LNCAP (cell line): ENCODE measurements at regions not wholly inside any gene's neighbourhood (a gene's known extent, or its start where the extent isn't known, plus 50 kb on each side); places are given as distances from the start of the nearest gene placed in this dataset.

Experiments
- TF ChIP-seq, protein P1 (sequence below): fragments of 450-650 bp; IDR thresholded peaks from 2 replicates; pipeline ENCODE4 v1.5.1; 2017; ENCODE audit warnings: mild to moderate bottlenecking

DNA sequence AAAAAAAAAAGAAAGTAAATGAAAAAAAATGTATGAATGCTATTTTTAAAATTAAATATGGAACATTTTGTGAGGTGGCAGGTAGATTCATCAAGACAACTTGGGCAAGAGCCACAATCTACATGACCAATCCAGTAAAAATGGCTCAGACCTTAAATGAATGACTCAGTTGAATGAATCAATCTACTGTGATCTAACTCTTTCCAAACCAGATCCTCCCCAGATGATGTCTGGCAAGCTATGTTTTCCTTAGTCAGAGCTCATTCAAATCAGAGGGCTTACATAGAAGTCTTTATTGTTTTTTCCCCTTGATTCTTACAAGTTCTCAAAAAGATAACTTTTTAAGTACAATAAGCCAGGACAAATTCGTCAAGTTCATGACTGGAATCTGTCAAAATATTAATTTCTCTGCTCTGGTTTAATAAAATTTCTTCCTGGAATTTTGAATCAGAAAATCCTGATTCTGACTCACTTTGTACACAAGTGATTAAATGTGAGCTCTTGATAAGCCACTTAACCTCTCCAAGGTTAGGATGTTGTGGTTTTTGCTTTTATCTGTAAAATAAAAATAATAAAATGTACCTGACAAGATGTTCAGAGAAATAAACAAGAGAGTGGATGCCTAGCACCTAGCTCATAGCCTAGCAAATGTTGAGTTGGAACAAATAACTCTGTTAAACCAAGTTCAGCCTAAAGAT lies 105.6 kb upstream of the SMIM31 start:
- TF ChIP-seq, protein P1, sequence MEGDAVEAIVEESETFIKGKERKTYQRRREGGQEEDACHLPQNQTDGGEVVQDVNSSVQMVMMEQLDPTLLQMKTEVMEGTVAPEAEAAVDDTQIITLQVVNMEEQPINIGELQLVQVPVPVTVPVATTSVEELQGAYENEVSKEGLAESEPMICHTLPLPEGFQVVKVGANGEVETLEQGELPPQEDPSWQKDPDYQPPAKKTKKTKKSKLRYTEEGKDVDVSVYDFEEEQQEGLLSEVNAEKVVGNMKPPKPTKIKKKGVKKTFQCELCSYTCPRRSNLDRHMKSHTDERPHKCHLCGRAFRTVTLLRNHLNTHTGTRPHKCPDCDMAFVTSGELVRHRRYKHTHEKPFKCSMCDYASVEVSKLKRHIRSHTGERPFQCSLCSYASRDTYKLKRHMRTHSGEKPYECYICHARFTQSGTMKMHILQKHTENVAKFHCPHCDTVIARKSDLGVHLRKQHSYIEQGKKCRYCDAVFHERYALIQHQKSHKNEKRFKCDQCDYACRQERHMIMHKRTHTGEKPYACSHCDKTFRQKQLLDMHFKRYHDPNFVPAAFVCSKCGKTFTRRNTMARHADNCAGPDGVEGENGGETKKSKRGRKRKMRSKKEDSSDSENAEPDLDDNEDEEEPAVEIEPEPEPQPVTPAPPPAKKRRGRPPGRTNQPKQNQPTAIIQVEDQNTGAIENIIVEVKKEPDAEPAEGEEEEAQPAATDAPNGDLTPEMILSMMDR: no peak

DNA sequence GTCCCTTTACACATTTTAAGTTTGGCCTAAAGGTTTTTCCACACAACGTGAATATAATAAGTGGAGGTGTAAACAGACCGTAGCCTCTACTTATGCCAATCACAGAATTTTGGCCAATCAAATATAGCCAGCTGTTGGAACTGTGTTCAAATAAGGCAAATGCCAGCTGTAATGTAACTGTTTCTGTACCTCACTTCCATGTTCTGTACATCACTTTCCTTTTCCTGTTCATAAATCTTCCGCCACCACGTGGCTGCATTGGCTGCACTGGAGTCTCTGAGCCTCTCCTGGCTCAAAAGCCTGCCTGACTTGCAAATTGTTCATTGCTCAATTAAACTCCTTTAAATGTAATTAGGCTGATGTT lies 105.1 kb upstream of the SMIM31 start:
- TF ChIP-seq, protein P1: 0 out of 2 replicates have a peak, but pooled peaks have one; percentile 10

DNA sequence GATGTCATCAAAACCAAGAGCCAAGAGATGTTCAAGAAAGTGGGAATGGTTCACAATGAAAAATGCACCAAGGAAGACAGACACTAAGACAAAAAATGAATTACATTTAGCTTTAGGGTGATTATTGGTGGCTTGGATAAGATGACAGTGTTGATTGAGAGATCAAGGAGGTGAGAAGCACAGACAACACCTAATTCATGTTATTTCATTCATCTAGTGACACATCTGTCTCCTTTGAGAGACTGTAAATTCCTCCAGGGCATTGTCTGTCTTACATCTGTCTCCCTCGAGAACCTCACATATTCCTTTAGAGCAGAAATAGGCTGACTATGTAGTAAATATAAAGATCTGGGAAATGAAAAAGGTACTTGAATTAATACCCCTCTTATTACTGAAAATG lies 94.2 kb upstream of the SMIM31 start:
- TF ChIP-seq, protein P1: no peak

DNA sequence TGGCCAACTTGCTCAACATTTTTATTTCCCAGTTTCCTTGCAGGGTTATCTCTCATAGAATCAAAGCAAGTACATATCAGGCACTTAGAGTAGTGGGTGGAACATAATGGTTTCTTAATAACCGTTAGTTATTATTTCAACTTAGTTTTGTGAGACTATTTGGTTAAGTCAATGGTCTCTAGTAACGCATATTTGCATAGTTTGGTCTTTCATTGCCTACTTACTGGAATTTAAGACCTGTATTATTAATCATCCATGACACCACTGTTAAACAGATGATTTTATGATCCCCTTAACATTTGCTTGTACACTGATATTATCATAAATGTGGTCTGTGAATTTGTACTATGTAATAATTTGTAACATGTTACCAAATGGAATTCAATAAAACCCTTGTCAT lies 70.9 kb upstream of the SMIM31 start:
- TF ChIP-seq, protein P1: no peak

DNA sequence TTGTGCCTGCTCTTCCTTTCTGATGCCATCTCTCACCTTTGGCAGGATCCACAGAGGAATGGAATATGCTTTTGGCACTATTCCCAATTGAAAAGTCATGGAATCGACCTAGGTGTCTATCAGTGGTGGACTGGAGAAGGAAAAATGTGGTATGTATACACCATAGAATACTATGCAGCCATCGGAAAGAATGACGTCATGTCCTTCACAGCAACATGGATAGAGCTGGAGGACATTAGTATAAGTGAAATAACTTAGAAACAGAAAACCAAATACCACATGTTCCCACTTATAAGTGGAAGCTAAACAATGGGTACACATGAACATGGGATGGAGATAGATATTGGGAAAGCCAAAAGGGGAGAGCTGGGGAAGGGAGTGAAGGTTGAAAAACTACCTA lies 58.3 kb upstream of the SMIM31 start:
- TF ChIP-seq, protein P1: no peak

DNA sequence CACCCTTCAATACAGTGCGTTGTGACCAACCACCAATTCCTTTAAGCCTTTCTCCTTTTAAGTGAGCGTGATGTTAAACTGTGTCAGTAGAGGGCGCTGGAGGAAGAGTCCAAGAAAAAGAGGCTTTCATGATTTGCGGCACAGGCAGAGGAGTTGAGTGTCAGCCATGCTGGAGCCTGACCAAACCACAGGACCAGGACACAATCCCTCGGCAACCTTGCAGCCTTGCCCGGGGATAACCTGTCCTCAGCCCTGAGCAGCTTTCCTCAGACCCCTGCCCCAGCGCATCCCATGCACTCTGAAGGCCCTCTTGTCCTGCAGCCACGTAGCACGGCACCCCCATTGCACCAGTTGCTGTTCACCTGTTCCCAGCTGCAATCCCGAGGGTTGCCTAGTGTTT lies 53.5 kb upstream of the SMIM31 start:
- TF ChIP-seq, protein P1: peak; percentile 48; the same call in 1 of the 2 replicates

DNA sequence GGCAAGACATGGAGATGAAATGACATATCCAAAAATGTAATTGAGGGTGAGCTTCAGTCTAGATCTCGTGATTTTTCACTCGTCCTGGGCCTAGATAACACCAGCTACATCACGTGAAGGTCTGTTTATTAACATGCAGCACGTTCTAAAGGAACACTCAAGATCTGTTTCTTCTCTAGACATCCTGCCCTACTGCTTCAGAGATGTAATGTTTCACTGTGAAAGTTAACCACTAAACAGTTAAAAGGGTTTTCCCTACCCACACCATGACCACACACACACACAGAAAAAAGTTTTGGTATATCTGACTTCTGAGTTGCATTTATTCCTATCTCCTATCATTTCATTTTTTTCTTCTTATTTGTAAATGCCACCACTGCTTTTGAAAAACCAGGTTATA lies 52.3 kb upstream of the SMIM31 start:
- TF ChIP-seq, protein P1: no peak
